Activated CD8-positive, alpha-beta T cell treated with anti-CD3 and anti-CD28 coated beads for 36 hours (primary cell): ENCODE measurements at regions not wholly inside any gene's neighbourhood (a gene's known extent, or its start where the extent isn't known, plus 50 kb on each side); places are given as distances from the start of the nearest gene placed in this dataset.

ENCODE experiments used
- ATAC-seq: fragments of 200-7000 bp; cut with Tn5 transposase; one replicate; pipeline ENCODE4 v1.10.0; 2021; ENCODE audit warnings: mild to moderate bottlenecking, moderate library complexity
- CTCF ChIA-PET: fragments of 350-600 bp; sonication (Branson Sonifier 250); formaldehyde crosslinking; loops from one replicate; lab custom pipeline; 2021; ENCODE audit warnings: antibody characterized with exemption; lab: Charles Lee
- POLR2A ChIA-PET: fragments of 350-600 bp; sonication (Branson Sonifier 250); formaldehyde crosslinking; loops from one replicate; lab custom pipeline; 2021; ENCODE audit warnings: antibody characterized with exemption; lab: Charles Lee
- DNase-seq: peaks from one replicate; pipeline ENCODE4 v3.0.0-alpha.2; 2020
- H3K27ac Mint-ChIP-seq: one replicate; pipeline ENCODE4 v1.8.0; 2021; ENCODE audit warnings: mild to moderate bottlenecking, mixed read lengths
- H3K27me3 Mint-ChIP-seq: one replicate; pipeline ENCODE4 v1.8.0; 2021; ENCODE audit warnings: mixed read lengths
- H3K36me3 Mint-ChIP-seq: one replicate; pipeline ENCODE4 v1.8.0; 2021; ENCODE audit warnings: low read depth, mixed read lengths
- H3K4me1 Mint-ChIP-seq: one replicate; pipeline ENCODE4 v1.8.0; 2021; ENCODE audit warnings: low read depth, mixed read lengths
- H3K4me3 Mint-ChIP-seq: one replicate; pipeline ENCODE4 v1.8.0; 2021; ENCODE audit warnings: mild to moderate bottlenecking, moderate library complexity, mixed read lengths
- H3K9me3 Mint-ChIP-seq: one replicate; pipeline ENCODE4 v1.8.0; 2021; ENCODE audit warnings: mixed read lengths
- intact Hi-C: fragments of 100-400 bp; cut with micrococcal nuclease; formaldehyde crosslinking; loops from one replicate; pipeline ENCODE4 v1.10.0; 2022
- TF ChIP-seq, protein P1 (sequence below): fragments of 200-600 bp; IDR thresholded peaks from one replicate; pipeline ENCODE4 v1.8.0; 2022; ENCODE audit warnings: antibody characterized with exemption, mild to moderate bottlenecking

DNA sequence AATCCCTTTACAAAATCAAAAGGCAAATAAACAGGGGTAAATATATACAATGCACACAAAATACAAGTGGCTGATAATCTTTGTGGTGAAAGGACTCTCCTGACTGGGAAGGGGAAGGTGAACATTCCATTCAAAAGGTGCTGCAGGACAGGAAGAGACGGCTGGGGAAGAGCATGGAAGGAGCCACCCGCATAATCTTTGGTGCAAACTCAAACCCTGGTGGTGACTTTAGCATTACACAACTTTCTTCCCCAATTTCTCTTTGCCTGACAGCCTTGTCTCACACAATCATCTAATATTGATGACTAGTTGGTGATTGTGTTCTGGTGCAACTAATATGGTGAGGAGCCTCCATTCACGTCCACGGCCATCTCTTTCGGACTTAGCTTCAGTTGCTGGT is 117.0 kb upstream of the EGFR start:
- Mint-ChIP-seq H3K4me3 (no peak overlapping the region), H3K27ac (no peak overlapping the region), H3K4me1 (no peaks in the 10 kb centered on the region), H3K36me3 (no peaks in the 10 kb centered on the region), H3K9me3 (no peaks in the 10 kb centered on the region), H3K27me3 (no peaks in the 10 kb centered on the region)
- ChIA-PET CTCF (no interaction called here), POLR2A (no interaction called here)
- ATAC-seq = no peak
- no peak for DNase-seq
- intact Hi-C loops = no loop called here
- TF ChIP-seq, protein P1, sequence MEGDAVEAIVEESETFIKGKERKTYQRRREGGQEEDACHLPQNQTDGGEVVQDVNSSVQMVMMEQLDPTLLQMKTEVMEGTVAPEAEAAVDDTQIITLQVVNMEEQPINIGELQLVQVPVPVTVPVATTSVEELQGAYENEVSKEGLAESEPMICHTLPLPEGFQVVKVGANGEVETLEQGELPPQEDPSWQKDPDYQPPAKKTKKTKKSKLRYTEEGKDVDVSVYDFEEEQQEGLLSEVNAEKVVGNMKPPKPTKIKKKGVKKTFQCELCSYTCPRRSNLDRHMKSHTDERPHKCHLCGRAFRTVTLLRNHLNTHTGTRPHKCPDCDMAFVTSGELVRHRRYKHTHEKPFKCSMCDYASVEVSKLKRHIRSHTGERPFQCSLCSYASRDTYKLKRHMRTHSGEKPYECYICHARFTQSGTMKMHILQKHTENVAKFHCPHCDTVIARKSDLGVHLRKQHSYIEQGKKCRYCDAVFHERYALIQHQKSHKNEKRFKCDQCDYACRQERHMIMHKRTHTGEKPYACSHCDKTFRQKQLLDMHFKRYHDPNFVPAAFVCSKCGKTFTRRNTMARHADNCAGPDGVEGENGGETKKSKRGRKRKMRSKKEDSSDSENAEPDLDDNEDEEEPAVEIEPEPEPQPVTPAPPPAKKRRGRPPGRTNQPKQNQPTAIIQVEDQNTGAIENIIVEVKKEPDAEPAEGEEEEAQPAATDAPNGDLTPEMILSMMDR = no peak

GRCh38 chr7:54904130-54904529 is 114.7 kb upstream of the EGFR start:
- intact Hi-C loops = no loop called here
- ATAC-seq = no peak
- no peak overlapping the region for H3K27ac Mint-ChIP-seq
- ChIA-PET POLR2A (no interaction called here), CTCF (no interaction called here)
- no peaks in the 10 kb centered on the region for H3K9me3 Mint-ChIP-seq
- no peaks in the 10 kb centered on the region for H3K27me3 Mint-ChIP-seq
- H3K4me1 Mint-ChIP-seq = no peaks in the 10 kb centered on the region
- no peak for DNase-seq
- H3K4me3 Mint-ChIP-seq = no peak overlapping the region
- no peaks in the 10 kb centered on the region for H3K36me3 Mint-ChIP-seq
- TF ChIP-seq, protein P1 = no peak

DNA sequence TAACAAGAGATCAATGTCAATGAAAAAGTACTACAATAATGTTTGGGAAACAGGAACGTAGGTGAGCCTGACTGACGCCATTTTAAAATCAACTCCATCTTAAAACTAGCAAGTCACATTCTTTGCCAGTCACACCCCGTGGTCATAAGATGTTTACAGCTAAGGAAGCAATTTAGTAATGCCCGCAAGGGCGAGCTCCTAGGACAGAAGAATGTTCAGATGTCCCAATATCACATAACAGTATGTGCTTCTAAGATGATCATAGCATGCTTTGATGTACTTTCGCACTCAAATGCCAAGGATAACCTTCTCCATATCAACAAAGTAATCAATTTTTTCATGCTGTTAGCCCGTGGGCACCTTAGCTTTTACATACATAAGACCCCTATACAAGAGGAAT is 113.8 kb upstream of the EGFR start:
- TF ChIP-seq, protein P1 = no peak
- H3K27ac Mint-ChIP-seq = no peak overlapping the region
- intact Hi-C loops = no loop called here
- no peaks in the 10 kb centered on the region for H3K27me3 Mint-ChIP-seq
- no peak overlapping the region for H3K4me3 Mint-ChIP-seq
- POLR2A ChIA-PET = no interaction called here
- peaks cover 1% of the 10 kb centered on the region for H3K9me3 Mint-ChIP-seq
- no peaks in the 10 kb centered on the region for H3K4me1 Mint-ChIP-seq
- H3K36me3 Mint-ChIP-seq = no peaks in the 10 kb centered on the region
- CTCF ChIA-PET = no interaction called here
- ATAC-seq (no peak), DNase-seq (no peak)

DNA sequence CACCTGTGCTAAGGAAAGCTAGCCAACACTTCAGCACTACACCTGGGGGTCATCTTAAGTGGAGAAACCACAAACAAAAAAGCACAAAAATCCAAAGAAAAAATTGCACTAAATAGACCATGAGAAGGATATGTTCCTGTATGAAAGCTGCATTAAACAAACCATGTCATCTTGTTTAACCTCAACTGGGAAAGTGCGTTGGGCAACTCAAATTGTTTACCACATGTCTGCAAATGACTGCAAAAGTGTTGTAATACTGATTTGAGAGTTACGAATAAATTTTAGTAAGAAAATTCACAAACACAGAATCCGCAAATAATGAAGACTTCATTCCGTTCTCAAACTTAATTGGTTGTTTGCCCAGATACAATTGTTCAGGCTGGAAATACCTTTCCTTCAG is 111.9 kb upstream of the EGFR start:
- peaks cover 1% of the 10 kb centered on the region for H3K9me3 Mint-ChIP-seq
- no peaks in the 10 kb centered on the region for H3K4me1 Mint-ChIP-seq
- ATAC-seq (no peak), DNase-seq (no peak)
- H3K27ac Mint-ChIP-seq = no peak overlapping the region
- H3K27me3 Mint-ChIP-seq = no peaks in the 10 kb centered on the region
- intact Hi-C loops = no loop called here
- no peaks in the 10 kb centered on the region for H3K36me3 Mint-ChIP-seq
- ChIA-PET POLR2A (no interaction called here), CTCF (no interaction called here)
- no peak overlapping the region for H3K4me3 Mint-ChIP-seq
- TF ChIP-seq, protein P1 = no peak

- ChIA-PET POLR2A (no interaction called here), CTCF (no interaction called here)
- ATAC-seq = no peak
- no peaks in the 10 kb centered on the region for H3K27me3 Mint-ChIP-seq
- TF ChIP-seq, protein P1 = no peak
- H3K4me1 Mint-ChIP-seq = no peaks in the 10 kb centered on the region
- no peak overlapping the region for H3K4me3 Mint-ChIP-seq
- DNase-seq = no peak
- H3K27ac Mint-ChIP-seq = no peak overlapping the region
- peaks cover 1% of the 10 kb centered on the region for H3K9me3 Mint-ChIP-seq
- intact Hi-C loops = no loop called here
- no peaks in the 10 kb centered on the region for H3K36me3 Mint-ChIP-seq
Measured at GRCh38 chr7:54907981-54908380, 110.8 kb upstream of the EGFR start.
